ENCODE measurements at regions not wholly inside any gene's neighbourhood (a gene's known extent, or its start where the extent isn't known, plus 50 kb on each side); places are given as distances from the start of the nearest gene placed in this dataset.

DNA sequence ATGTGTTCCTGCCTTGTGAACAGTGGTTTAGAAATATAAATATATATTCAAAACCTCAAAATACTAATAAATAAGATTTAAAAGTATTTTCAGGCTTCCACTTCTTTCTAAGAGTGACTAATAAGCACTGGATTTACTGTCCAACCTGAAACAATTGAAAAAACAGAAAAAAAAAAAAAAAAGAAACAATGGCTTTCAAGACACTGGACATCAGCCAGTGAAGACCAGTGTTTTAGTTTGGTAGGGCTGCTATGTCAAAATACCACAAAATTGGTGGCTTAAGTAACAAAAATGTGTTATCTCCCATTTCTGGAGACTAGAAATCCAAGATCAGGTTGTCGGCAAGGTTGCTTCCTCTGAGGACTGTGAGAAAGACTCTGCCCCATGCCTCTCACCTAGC lies 101.4 kb upstream of the PDE7B start:
- H3K79me2 ChIP-seq (ENCODE audit: insufficient read depth, low read length): no peaks in the 10 kb centered on the region
- H3K27me3 ChIP-seq (ENCODE audit: low read length): no peaks in the 10 kb centered on the region
- H3K9ac ChIP-seq (ENCODE audit: low read length): no peak overlapping the region
- no peaks in the 10 kb centered on the region for H4K20me1 ChIP-seq (ENCODE audit: low read depth, low read length)
- no peaks in the 10 kb centered on the region for H3K9me2 ChIP-seq (replicated peaks; ENCODE audit: insufficient read depth, low read length)
- H3K9me3 ChIP-seq (ENCODE audit: insufficient read depth, low read length): no peaks in the 10 kb centered on the region
- no peaks in the 10 kb centered on the region for H3K36me3 ChIP-seq (ENCODE audit: low read length)
- H2AFZ ChIP-seq (ENCODE audit: low read depth, low read length, severe bottlenecking): no peak overlapping the region
- no peaks in the 10 kb centered on the region for H3F3A ChIP-seq (ENCODE audit: insufficient read depth)
- no peak overlapping the region for H3K4me2 ChIP-seq (ENCODE audit: low read depth, low read length, poor library complexity, severe bottlenecking)
- H3K27ac ChIP-seq (ENCODE audit: low read depth, low read length): no peak overlapping the region
- TF ChIP-seq CTCF (IDR thresholded peaks at IDR 0.05; ENCODE audit: insufficient read depth, low read length, poor library complexity, severe bottlenecking): no peak
- TF ChIP-seq EZH2phosphoT487 (conservative IDR thresholded peaks at IDR 0.05; ENCODE audit: low read length): no peak
- H3K4me3 ChIP-seq (ENCODE audit: insufficient read depth, low read length, poor library complexity, severe bottlenecking): no peak overlapping the region

- Histone ChIP-seq H3K4me2 (ENCODE audit: low read depth, low read length, poor library complexity, severe bottlenecking) (no peak overlapping the region), H3K79me2 (ENCODE audit: insufficient read depth, low read length) (no peaks in the 10 kb centered on the region), H3K4me3 (ENCODE audit: insufficient read depth, low read length, poor library complexity, severe bottlenecking) (no peak overlapping the region), H3K9me3 (ENCODE audit: insufficient read depth, low read length) (no peaks in the 10 kb centered on the region), H3K9ac (ENCODE audit: low read length) (no peak overlapping the region), H2AFZ (ENCODE audit: low read depth, low read length, severe bottlenecking) (no peak overlapping the region), H3K36me3 (ENCODE audit: low read length) (no peaks in the 10 kb centered on the region), H3K27me3 (ENCODE audit: low read length) (no peaks in the 10 kb centered on the region), H3K9me2 (replicated peaks; ENCODE audit: insufficient read depth, low read length) (no peaks in the 10 kb centered on the region), H3F3A (ENCODE audit: insufficient read depth) (no peaks in the 10 kb centered on the region), H4K20me1 (ENCODE audit: low read depth, low read length) (no peaks in the 10 kb centered on the region), H3K27ac (ENCODE audit: low read depth, low read length) (no peak overlapping the region)
- no peak for TF ChIP-seq EZH2phosphoT487 (conservative IDR thresholded peaks at IDR 0.05; ENCODE audit: low read length)
- no peak for TF ChIP-seq CTCF (IDR thresholded peaks at IDR 0.05; ENCODE audit: insufficient read depth, low read length, poor library complexity, severe bottlenecking)
Observed at GRCh38 chr6:135753196-135753595, 98.3 kb upstream of the PDE7B start.

DNA sequence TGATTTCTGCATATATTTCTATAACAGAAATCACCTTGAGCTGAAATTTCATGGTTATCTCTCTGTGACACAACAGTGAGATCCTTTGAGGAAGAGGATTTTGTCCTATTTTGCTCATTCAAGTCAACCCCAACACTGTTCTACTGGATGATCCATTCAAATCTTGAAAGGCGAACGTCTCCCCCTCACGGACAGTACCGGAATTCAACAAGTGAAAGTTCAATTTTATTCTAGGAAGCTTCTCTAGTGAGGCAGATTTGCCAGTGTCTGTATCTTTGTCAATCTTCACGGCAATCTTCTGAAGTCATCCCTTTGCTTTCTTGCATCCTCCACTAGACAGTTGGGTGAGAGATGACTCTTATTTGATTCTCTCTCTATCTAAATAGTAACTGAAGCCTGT lies 91.7 kb upstream of the PDE7B start:
- TF ChIP-seq EZH2phosphoT487 (conservative IDR thresholded peaks at IDR 0.05; ENCODE audit: low read length) (no peak), CTCF (IDR thresholded peaks at IDR 0.05; ENCODE audit: insufficient read depth, low read length, poor library complexity, severe bottlenecking) (no peak)
- no peak overlapping the region for H3K4me2 ChIP-seq (ENCODE audit: low read depth, low read length, poor library complexity, severe bottlenecking)
- no peak overlapping the region for H2AFZ ChIP-seq (ENCODE audit: low read depth, low read length, severe bottlenecking)
- no peaks in the 10 kb centered on the region for H3F3A ChIP-seq (ENCODE audit: insufficient read depth)
- no peaks in the 10 kb centered on the region; the same call in 1 of the 2 replicates for H3K9me3 ChIP-seq (ENCODE audit: insufficient read depth, low read length)
- H3K27ac ChIP-seq (ENCODE audit: low read depth, low read length): no peak overlapping the region
- peaks cover 3% of the 10 kb centered on the region; the same call in 1 of the 2 replicates for H3K36me3 ChIP-seq (ENCODE audit: low read length)
- no peaks in the 10 kb centered on the region for H3K9me2 ChIP-seq (replicated peaks; ENCODE audit: insufficient read depth, low read length)
- no peaks in the 10 kb centered on the region for H3K79me2 ChIP-seq (ENCODE audit: insufficient read depth, low read length)
- no peaks in the 10 kb centered on the region for H4K20me1 ChIP-seq (ENCODE audit: low read depth, low read length)
- H3K4me3 ChIP-seq (ENCODE audit: insufficient read depth, low read length, poor library complexity, severe bottlenecking): no peak overlapping the region
- no peaks in the 10 kb centered on the region for H3K27me3 ChIP-seq (ENCODE audit: low read length)
- no peak overlapping the region for H3K9ac ChIP-seq (ENCODE audit: low read length)

Data from SU-DHL-6 (cell line).